ENCODE measurements at regions not wholly inside any gene's neighbourhood (a gene's known extent, or its start where the extent isn't known, plus 50 kb on each side); places are given as distances from the start of the nearest gene placed in this dataset.

DNA sequence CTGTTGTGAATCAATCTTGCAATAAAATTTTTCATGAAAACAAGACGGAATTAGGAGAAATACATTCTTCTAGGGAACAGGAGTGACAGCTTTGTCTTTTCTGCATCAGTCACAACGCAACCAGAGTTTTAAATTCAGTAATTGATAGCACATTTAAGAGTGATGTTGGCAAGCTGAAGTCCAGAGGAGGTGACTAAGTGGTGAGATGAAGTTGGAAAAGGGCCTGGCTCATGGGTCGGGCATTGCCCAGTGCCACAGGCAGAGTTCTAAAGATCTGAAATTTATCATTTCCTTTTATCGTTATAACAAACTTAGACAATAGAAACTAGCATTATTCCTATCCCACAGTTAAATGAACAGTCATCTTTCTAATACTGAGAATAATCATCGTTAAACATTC, 764.6 kb upstream of the ZEB2 start:
- H3K79me2 ChIP-seq (ENCODE audit: insufficient read depth, low read length) = no peaks in the 10 kb centered on the region
- H4K5ac ChIP-seq (ENCODE audit: insufficient read length, low read depth, low read length) = no peak overlapping the region
- no peaks in the 10 kb centered on the region for H3K79me1 ChIP-seq (ENCODE audit: insufficient read depth, low read depth, low read length, poor library complexity, severe bottlenecking)
- no peak overlapping the region for H3K18ac ChIP-seq (ENCODE audit: insufficient read length, low read depth, low read length)
- no peak overlapping the region for H2AK5ac ChIP-seq (ENCODE audit: insufficient read length, low read length)
- no peak overlapping the region for H2AFZ ChIP-seq (ENCODE audit: low read length)
- no peak overlapping the region for H3K56ac ChIP-seq (ENCODE audit: insufficient read length, low read depth, low read length)
- TF ChIP-seq, protein P1, sequence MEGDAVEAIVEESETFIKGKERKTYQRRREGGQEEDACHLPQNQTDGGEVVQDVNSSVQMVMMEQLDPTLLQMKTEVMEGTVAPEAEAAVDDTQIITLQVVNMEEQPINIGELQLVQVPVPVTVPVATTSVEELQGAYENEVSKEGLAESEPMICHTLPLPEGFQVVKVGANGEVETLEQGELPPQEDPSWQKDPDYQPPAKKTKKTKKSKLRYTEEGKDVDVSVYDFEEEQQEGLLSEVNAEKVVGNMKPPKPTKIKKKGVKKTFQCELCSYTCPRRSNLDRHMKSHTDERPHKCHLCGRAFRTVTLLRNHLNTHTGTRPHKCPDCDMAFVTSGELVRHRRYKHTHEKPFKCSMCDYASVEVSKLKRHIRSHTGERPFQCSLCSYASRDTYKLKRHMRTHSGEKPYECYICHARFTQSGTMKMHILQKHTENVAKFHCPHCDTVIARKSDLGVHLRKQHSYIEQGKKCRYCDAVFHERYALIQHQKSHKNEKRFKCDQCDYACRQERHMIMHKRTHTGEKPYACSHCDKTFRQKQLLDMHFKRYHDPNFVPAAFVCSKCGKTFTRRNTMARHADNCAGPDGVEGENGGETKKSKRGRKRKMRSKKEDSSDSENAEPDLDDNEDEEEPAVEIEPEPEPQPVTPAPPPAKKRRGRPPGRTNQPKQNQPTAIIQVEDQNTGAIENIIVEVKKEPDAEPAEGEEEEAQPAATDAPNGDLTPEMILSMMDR (conservative IDR thresholded peaks at IDR 0.05) = no peak
- no peak overlapping the region for H3K4ac ChIP-seq (ENCODE audit: low read depth, low read length)
- H3K9ac ChIP-seq (ENCODE audit: extremely low read depth, insufficient read length, low read length) = no peak overlapping the region
- no peak overlapping the region for H3K27ac ChIP-seq (ENCODE audit: insufficient read length, low read depth, low read length)
- Mint-ChIP-seq H3K4me1 (peaks cover 6 to 8% of the 10 kb centered on the region in 2 experiments), H3K9me3 (no peaks in the 10 kb centered on the region), H3K36me3 (ENCODE audit: insufficient read depth in 1 of 3, low read depth in 3 of 3) (no peaks in the 10 kb centered on the region), H3K27ac (no peak overlapping the region), H3K4me3 (no peak overlapping the region), H3K27me3 (ENCODE audit: low read depth) (no peaks in the 10 kb centered on the region)
- no peak overlapping the region for H4K8ac ChIP-seq (replicated peaks; ENCODE audit: insufficient read length, low read depth, low read length)
- H3K23ac ChIP-seq (ENCODE audit: insufficient read length, low read depth, low read length) = no peak overlapping the region
- H2BK12ac ChIP-seq (ENCODE audit: insufficient read length, low read depth, low read length) = no peak overlapping the region
- no peak overlapping the region for H3K14ac ChIP-seq (ENCODE audit: insufficient read depth, low read length)
- no peak for DNase-seq
- H2BK5ac ChIP-seq (ENCODE audit: insufficient read length, low read length) = no peak overlapping the region
- no peaks in the 10 kb centered on the region for H3K4me1 ChIP-seq (ENCODE audit: insufficient read depth, low read length)
- no peaks in the 10 kb centered on the region for H3K27me3 ChIP-seq (ENCODE audit: insufficient read depth, low read length)
- no peak overlapping the region for H2BK15ac ChIP-seq (ENCODE audit: low read depth, low read length)
- H3T11ph ChIP-seq (ENCODE audit: low read length) = no peak overlapping the region
- H3K4me2 ChIP-seq (ENCODE audit: insufficient read depth, insufficient read length, low read length) = no peak overlapping the region
- no peaks in the 10 kb centered on the region for H3K9me3 ChIP-seq (ENCODE audit: control insufficient read depth, low read depth, low read length)
- H4K20me1 ChIP-seq (ENCODE audit: control insufficient read depth, insufficient read depth, insufficient read length) = no peaks in the 10 kb centered on the region
- H2BK20ac ChIP-seq (ENCODE audit: low read depth, low read length, poor library complexity, severe bottlenecking) = no peak overlapping the region
- no peak overlapping the region for H2BK120ac ChIP-seq (ENCODE audit: low read depth, low read length, poor library complexity, severe bottlenecking)
- no CpG with 5 or more reads among the region's 5 CpGs for WGBS (ENCODE audit: extremely low coverage, insufficient read length, low lambda C conversion rate)
- no peaks in the 10 kb centered on the region for H3K23me2 ChIP-seq (ENCODE audit: insufficient read length, low read depth, low read length, poor library complexity, severe bottlenecking)
- H4K91ac ChIP-seq (ENCODE audit: insufficient read length, low read depth, low read length) = no peak overlapping the region
